NCI-H2196 treated with DMSO at 0.1 percent for 48 hours (cell line): ENCODE measurements at regions not wholly inside any gene's neighbourhood (a gene's known extent, or its start where the extent isn't known, plus 50 kb on each side); places are given as distances from the start of the nearest gene placed in this dataset.

Source experiments
- DNase-seq: peaks from one replicate; lab custom pipeline; 2025; ENCODE audit not compliant: unreplicated experiment; lab: John Stamatoyannopoulos, UW

- DNase-seq, result no peak
Measured at GRCh38 chr19:46911456-46911855, 50.7 kb downstream of the ARHGAP35 start.

- DNase-seq, result no peak
Measured at GRCh38 chr19:46913198-46913851, 52.5 kb downstream of the ARHGAP35 start.

DNA sequence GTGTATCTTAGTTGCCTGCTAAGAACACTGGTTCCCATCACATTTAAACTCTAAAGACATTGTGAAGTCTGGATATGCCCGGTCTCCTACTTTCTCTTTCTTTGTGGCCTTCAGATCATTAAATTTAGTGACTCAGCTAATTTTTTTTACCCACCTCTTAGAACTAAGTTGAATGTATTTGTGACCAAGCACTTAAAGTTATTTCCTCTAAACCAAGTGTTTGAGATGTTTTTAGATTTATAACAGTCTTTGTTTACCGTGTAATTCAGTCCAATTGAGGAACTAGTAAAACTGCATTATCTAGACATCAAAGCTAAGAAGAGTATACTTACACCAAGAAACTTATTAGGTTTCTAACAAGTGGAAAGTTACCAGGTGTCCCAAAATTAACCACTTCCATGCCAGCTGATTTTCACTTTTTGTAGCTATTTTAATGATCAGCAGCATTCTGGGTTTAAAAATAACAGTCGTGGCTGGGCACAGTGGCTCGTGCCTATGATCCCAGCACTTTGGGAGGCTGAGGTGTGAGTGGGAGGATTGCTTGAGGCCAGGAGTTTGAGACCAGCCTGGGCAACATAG is 53.1 kb downstream of the ARHGAP35 start:
- DNase-seq, result no peak

DNA sequence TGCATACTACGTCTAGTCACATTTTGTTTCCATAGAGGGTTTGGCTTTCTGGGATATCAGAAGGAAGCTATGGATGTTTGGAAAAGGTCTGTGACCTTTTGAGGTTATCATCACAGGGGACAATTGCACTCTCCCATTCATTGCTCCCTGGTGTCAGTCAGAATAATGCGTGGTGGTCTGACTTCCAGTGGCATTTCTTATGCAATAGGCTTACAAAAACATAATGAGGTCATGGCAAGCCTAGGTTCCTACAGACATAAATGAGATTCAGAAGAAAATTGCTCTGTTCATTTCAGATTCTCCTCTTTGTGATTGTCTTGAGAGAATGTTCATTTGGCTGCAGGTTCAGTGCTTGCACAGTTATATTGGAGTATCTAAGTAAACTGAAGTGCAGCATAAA is 54.6 kb downstream of the ARHGAP35 start:
- no peak for DNase-seq

DNA sequence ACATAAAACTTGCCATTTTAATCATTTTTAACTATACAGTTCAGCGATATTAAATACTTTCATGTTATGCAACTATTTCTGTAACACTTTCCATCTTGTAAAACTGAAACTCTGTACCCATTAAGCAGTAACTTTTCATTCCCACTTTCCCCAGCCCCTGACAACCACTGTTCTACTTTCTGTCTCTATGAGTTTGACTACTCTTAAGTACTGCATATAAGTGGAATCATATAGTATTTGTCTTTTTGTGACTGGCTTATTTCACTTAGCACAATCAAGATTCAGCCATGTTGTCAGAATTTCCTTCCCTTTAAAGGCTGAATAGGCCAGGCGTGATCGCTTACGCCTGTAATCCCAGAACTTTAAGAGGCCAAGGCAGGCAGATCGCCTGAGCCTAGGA is 56.2 kb downstream of the ARHGAP35 start:
- no peak for DNase-seq

GRCh38 chr19:46919324-46919723 is 58.5 kb downstream of the ARHGAP35 start:
- no peak for DNase-seq

DNA sequence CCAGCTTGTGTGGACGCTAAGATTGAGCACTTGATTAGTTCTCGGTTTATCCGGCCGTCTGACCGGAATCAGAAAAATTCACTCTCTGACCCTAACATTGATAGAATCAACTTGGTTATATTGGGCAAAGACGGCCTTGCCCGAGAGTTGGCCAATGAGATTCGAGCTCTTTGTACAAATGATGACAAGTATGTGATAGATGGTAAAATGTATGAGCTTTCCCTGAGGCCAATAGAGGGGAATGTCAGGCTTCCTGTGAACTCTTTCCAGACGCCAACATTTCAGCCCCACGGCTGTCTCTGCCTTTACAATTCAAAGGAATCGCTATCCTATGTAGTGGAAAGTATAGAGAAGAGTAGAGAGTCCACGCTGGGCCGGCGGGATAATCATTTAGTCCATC is 59.6 kb downstream of the ARHGAP35 start:
- no peak for DNase-seq

- DNase-seq, result no peak
Measured at GRCh38 chr19:46921071-46921470, 60.3 kb downstream of the ARHGAP35 start.

DNA sequence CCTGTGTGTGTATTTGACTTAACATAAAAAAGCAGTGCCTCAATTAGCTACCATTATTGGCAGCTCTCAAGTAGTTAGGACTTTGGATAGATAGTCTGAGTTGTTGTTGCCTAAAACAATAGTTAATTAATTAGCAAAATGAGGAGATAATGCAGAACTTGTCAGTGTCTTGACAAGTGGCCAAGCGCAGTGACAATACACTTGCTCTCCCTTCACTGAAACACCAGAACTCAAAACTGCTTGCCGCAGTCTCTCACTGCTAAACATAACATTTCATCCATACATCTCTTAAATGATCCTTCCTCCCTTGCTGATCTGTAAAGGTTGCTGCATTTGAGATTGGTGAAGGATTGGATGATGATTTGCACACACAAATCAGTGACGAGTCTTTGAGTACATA is 61.7 kb downstream of the ARHGAP35 start:
- no peak for DNase-seq

- DNase-seq, result no peak
Measured at GRCh38 chr19:46924874-46925547, 64.2 kb downstream of the ARHGAP35 start.

DNA sequence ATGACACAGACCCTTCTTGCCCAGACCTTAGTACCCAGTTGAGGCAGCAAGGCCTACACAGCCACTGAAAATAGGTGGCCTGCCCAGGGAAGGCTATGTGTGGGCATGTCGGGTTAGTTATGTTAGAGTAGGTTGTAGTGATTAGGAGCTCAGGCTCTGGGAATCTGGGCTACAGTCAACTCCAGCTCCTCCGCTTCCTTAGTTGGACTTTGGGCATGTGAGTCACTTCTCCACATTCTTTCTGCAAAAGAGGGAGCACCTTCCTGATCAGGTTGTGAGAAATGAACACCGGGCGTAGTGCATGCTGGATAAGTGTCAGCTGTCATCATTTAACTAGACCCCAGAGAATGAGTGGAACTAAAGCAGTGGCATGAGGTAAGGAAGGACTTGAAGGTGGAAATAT is 64.8 kb downstream of the ARHGAP35 start:
- DNase-seq, result no peak

DNA sequence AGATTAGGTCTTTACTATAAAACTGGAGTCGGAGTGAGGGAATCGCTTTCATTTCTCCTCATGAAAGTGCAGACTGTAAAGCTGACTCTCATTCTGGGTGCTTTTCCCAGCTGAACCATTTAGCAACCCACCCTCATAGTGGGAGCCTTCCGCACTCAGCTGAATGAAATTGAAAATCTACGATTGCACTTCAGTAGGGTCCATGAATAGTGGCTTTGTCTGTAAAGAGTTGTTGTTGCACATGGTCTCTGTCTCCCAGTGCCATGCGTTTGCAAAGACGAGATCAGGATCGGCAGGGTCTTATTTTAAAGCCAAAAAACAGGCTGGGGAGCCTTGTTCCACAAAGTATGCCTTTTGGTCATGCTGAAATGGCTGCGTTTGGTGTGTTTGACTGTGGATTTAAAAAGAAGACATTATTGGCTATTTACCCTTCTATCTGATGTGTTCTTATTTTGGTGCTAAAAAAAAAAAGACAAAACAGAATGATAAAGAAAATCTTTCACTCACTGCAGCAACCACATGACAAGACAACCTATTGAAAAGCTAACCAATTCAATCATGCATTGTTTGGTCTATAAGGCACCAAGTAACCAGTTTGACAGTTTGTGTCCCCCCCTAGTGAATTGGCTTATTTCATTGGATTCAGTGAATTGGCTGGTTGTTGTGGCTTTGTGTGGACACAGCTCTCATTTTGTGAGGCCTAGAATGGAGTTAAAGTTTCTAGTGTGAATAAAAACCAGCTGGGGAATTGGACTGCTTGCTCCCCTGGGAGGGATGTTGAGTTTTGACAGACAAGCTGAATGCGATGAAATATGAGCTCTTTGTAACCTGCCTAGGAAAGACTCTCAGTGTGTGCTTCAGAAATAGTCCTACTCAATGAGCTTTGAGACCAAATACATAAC is 65.6 kb downstream of the ARHGAP35 start:
- no peak for DNase-seq

GRCh38 chr19:46927106-46927505 is 66.3 kb downstream of the ARHGAP35 start:
- no peak for DNase-seq

GRCh38 chr19:46927893-46928292 is 67.1 kb downstream of the ARHGAP35 start:
- DNase-seq, result no peak

DNA sequence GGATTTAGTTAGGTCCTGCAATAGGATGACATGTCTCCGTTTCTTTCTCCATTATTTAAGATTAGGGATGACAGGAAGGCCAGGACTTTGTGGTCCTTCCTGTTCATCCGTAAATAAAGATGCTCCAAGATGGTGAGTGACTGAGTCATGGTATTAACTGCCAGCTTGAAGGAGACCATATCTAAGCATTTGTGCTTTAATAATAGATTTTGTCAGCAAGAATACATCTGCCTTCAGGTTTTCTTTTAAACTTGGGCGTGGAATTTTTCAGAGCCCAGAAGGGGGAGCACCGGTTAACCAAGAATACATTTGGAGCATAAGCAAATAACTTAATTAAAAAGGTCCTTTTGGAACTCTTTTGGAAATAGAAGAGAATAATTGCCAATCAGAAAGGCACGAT is 68.2 kb downstream of the ARHGAP35 start:
- DNase-seq, result no peak

- no peak for DNase-seq
Measured at GRCh38 chr19:46931202-46931601, 70.4 kb downstream of the ARHGAP35 start.

GRCh38 chr19:46932346-46932745 is 71.5 kb downstream of the ARHGAP35 start:
- DNase-seq, result no peak

DNA sequence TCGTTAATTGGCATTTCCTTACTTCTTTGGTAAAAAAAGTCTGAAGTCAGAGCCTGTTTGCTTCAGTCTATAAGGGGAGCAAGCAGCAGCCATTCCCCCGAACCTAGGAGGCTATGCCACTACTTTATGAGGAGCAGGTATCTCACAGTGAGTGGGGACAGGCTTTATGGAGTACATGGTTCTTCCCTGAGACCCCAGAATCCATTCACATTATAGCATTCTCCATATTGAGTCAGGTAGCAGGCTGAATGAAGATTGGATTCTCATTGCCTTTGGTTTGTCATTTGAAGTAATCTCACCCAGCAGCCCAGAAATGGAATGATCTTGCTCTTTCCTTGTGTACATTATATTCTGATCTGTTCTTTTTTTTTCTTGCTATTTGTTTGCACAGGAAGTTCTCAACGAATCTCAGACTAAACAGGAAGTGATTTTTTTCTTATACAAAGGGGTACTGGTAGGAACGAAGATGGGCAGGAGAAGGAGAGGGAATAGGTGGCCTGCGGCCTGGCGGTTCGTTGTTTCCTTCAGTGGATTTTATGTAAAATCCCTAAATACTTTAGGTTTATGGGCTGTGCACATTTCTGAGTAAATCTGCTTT is 74.4 kb downstream of the ARHGAP35 start:
- DNase-seq, result no peak

DNA sequence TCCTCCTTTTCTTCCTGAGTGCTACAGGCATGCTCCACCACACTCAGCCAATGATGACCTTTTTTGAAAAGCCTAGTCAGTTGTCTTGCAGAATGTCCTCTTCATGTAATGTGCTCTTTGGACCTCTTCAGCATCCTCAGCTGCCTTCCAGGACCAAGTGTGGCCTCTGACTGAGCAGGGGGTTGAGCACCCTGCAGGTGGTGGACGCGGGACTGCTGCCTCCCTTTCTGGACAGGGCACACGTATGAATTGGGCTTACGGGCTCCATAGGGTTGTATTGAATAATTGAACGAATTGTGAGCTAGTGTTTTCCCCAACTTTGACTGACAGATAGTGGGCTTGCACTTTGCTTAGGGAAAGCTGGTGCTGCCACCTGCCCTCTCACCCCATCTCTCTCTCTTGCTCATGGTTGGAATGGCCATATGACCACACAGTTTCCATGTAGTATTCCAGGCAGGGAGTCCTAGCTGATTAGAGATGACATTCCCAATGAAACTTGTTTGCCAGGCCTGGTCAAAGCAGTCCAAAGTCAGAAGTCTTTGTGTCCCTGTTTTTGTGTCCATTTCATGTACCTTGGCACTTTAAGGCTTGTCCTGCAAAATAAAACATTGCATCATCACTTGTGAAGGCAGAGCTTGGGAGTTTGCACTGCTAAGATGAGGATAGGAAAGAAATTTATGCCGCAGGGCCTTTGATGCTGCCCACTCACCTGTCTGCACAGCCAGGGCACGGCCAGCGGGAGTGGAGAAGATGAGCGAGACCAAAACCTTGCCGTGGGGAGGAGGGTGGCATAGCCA is 76.3 kb upstream of the NPAS1 start:
- DNase-seq, result no peak

DNA sequence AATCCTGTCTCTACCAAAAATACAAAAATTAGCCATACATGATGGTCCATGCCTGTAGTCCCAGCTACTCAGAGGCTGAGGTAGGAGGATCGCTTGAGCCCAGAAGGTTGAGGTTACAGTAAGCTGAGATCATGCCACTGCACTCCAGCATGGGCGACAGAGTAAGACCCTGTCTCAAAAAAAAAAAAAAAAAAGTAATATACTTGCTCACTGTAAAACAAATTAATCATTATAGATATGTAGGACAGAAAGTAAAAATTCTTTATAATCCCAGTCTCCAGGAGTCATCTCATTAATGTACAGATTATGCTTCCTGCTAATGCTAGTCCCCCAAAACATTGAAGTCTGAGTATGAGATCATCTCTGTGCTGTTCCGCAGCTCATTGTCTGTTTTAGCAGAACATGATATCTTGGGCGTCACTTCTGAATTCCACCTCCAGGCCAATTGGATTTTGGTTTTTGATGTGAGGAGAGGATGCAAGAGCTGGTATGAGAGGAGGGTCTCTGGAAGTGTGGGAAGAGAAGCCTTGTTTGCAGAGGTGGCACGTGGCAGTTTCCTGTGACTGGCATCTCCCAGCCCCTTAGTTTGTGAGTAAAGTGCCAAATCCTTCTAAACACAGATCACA is 75.4 kb upstream of the NPAS1 start:
- no peak for DNase-seq
